ENCODE measurements at regions not wholly inside any gene's neighbourhood (a gene's known extent, or its start where the extent isn't known, plus 50 kb on each side); places are given as distances from the start of the nearest gene placed in this dataset.

DNA sequence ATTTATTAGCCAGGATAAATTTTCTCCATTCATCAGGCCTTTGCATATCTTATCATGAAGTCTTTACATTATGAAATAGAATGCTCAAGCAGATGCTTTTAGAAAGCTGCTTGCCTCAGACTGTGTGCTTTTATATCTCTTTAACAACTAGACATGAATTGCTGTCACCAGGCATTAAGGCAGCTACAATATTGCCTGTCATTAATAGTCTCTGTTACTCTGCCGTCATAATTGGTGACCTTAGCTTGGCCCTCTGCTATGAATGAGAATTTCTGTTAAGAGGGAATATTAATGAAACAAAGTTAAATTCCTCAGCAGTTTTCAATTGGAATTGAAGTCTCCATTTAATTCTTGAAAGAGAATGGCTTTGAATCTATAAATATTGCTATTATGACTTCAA is 266.8 kb upstream of the MIS18BP1 start:
- Histone ChIP-seq H4K20me1 (ENCODE audit: insufficient read depth) (no peaks in the 10 kb centered on the region), H3K4me1 (ENCODE audit: low read depth, poor library complexity, severe bottlenecking) (no peaks in the 10 kb centered on the region), H3K27me3 (ENCODE audit: insufficient read depth, low read depth) (no peaks in the 10 kb centered on the region), H2AFZ (ENCODE audit: low read depth) (no peak overlapping the region), H3K36me3 (ENCODE audit: insufficient read depth) (no peaks in the 10 kb centered on the region), H3K4me3 (IDR thresholded peaks at IDR 0.05; ENCODE audit: insufficient read depth, low read depth, low read length) (no peak overlapping the region), H3K9ac (no peak overlapping the region), H3K79me2 (ENCODE audit: insufficient read depth, low read depth) (no peaks in the 10 kb centered on the region), H3K27ac (no peak overlapping the region), H3K4me2 (no peak overlapping the region)
- no peak for TF ChIP-seq CTCF (conservative IDR thresholded peaks at IDR 0.05; ENCODE audit: low read depth, low read length)

GRCh38 chr14:45492876-45493275 is 239.9 kb upstream of the MIS18BP1 start:
- no peak for TF ChIP-seq CTCF (conservative IDR thresholded peaks at IDR 0.05; ENCODE audit: low read depth, low read length)
- no peaks in the 10 kb centered on the region for H3K4me1 ChIP-seq (ENCODE audit: low read depth, poor library complexity, severe bottlenecking)
- no peak overlapping the region for H3K9ac ChIP-seq
- H2AFZ ChIP-seq (ENCODE audit: low read depth) = no peak overlapping the region
- H3K4me3 ChIP-seq (IDR thresholded peaks at IDR 0.05; ENCODE audit: insufficient read depth, low read depth, low read length) = no peak overlapping the region
- H3K27ac ChIP-seq = no peak overlapping the region
- H3K4me2 ChIP-seq = no peak overlapping the region
- no peaks in the 10 kb centered on the region for H3K36me3 ChIP-seq (ENCODE audit: insufficient read depth)
- H3K79me2 ChIP-seq (ENCODE audit: insufficient read depth, low read depth) = no peaks in the 10 kb centered on the region
- H3K27me3 ChIP-seq (ENCODE audit: insufficient read depth, low read depth) = no peaks in the 10 kb centered on the region
- no peaks in the 10 kb centered on the region for H4K20me1 ChIP-seq (ENCODE audit: insufficient read depth)

DNA sequence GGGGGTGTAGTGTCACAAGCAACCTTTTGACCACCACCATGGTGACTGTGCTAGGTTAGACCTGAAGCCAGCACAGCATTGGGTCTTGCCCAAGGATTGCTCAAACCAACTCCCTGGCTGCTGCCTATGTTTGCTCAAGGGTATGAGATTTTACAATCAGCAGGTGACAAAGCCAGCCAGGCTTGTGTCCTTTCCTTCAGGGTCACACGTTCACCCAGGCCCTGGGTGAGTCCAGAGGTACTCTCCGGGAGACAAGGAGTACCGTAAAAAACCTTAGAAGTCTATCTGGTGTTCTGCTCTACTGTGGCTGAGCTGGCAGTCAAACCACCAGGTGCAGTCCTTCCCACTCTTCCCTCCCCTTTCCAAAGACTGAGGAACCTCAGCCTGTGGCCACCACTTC is 238.9 kb upstream of the MIS18BP1 start:
- H3K9ac ChIP-seq = no peak overlapping the region
- H3K36me3 ChIP-seq (ENCODE audit: insufficient read depth) = no peaks in the 10 kb centered on the region
- no peaks in the 10 kb centered on the region for H3K4me1 ChIP-seq (ENCODE audit: low read depth, poor library complexity, severe bottlenecking)
- TF ChIP-seq CTCF (conservative IDR thresholded peaks at IDR 0.05; ENCODE audit: low read depth, low read length) = no peak
- H4K20me1 ChIP-seq (ENCODE audit: insufficient read depth) = no peaks in the 10 kb centered on the region
- no peaks in the 10 kb centered on the region for H3K27me3 ChIP-seq (ENCODE audit: insufficient read depth, low read depth)
- H2AFZ ChIP-seq (ENCODE audit: low read depth) = no peak overlapping the region
- H3K79me2 ChIP-seq (ENCODE audit: insufficient read depth, low read depth) = no peaks in the 10 kb centered on the region
- H3K4me3 ChIP-seq (IDR thresholded peaks at IDR 0.05; ENCODE audit: insufficient read depth, low read depth, low read length) = no peak overlapping the region
- H3K27ac ChIP-seq = no peak overlapping the region
- no peak overlapping the region for H3K4me2 ChIP-seq

DNA sequence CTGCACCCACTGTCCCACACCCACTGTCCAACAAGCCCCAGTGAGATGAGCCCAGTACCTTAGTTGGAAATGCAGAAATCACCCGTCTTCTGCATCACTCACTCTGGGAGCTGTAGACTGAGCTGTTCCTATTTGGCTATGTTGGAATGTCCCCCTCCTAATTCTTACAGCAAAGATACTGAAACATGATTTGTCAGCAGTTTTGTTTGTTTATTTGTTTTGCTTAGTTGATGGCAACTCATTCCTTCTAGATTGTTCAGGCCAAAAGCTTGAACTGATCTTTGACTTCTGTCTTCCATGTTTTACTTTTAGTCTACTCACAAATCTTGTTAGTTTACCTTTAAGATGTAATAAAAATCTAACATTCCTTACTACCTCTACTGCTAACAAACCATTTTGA is 233.6 kb upstream of the MIS18BP1 start:
- no peak for TF ChIP-seq CTCF (conservative IDR thresholded peaks at IDR 0.05; ENCODE audit: low read depth, low read length)
- no peak overlapping the region for H3K27ac ChIP-seq
- H3K4me1 ChIP-seq (ENCODE audit: low read depth, poor library complexity, severe bottlenecking) = no peaks in the 10 kb centered on the region
- H3K36me3 ChIP-seq (ENCODE audit: insufficient read depth) = no peaks in the 10 kb centered on the region
- H3K27me3 ChIP-seq (ENCODE audit: insufficient read depth, low read depth) = no peaks in the 10 kb centered on the region
- no peak overlapping the region for H2AFZ ChIP-seq (ENCODE audit: low read depth)
- H3K79me2 ChIP-seq (ENCODE audit: insufficient read depth, low read depth) = no peaks in the 10 kb centered on the region
- no peak overlapping the region for H3K9ac ChIP-seq
- H3K4me2 ChIP-seq = no peak overlapping the region
- H4K20me1 ChIP-seq (ENCODE audit: insufficient read depth) = no peaks in the 10 kb centered on the region
- no peak overlapping the region for H3K4me3 ChIP-seq (IDR thresholded peaks at IDR 0.05; ENCODE audit: insufficient read depth, low read depth, low read length)

DNA sequence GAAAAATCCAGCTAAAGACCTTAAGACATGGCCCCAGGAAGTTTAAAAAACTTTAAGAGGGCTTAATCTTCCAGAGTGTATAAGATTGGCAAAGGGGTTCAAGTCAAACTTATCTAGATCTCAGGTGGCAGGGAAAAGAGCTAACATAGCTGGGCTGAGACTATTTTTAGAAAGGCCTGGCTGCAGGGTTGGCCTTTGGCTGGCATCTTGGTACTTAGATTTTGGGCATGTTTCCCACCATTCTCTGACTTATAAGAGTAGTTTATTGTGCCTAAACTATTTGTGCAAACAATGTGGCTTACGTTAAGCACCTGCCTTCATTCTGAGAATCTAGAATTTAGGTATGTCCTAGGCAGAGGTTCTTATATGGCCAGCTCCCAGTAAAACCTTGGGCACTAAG is 214.0 kb upstream of the MIS18BP1 start:
- no peaks in the 10 kb centered on the region for H3K79me2 ChIP-seq (ENCODE audit: insufficient read depth, low read depth)
- H3K4me2 ChIP-seq = no peak overlapping the region
- no peak overlapping the region for H2AFZ ChIP-seq (ENCODE audit: low read depth)
- H3K4me1 ChIP-seq (ENCODE audit: low read depth, poor library complexity, severe bottlenecking) = no peaks in the 10 kb centered on the region
- H3K4me3 ChIP-seq (IDR thresholded peaks at IDR 0.05; ENCODE audit: insufficient read depth, low read depth, low read length) = no peak overlapping the region
- H3K27ac ChIP-seq = no peak overlapping the region
- no peaks in the 10 kb centered on the region for H4K20me1 ChIP-seq (ENCODE audit: insufficient read depth)
- no peaks in the 10 kb centered on the region for H3K36me3 ChIP-seq (ENCODE audit: insufficient read depth)
- no peak overlapping the region for H3K9ac ChIP-seq
- H3K27me3 ChIP-seq (ENCODE audit: insufficient read depth, low read depth) = no peaks in the 10 kb centered on the region
- TF ChIP-seq CTCF (conservative IDR thresholded peaks at IDR 0.05; ENCODE audit: low read depth, low read length) = no peak
